ENCODE measurements at regions not wholly inside any gene's neighbourhood (a gene's known extent, or its start where the extent isn't known, plus 50 kb on each side); places are given as distances from the start of the nearest gene placed in this dataset.
"Not testable (repeated sequence)": the region's sequence is repeated elsewhere in the genome, so short reads cannot be mapped to it uniquely, and the experiment has no call there.

- no peak for TF ChIP-seq MAX (IDR thresholded peaks at IDR 0.05; ENCODE audit: low read depth, low read length)
- TF ChIP-seq CTCF (IDR thresholded peaks at IDR 0.05; ENCODE audit: low read depth, low read length): no peak
- no peak for TF ChIP-seq MYC (IDR thresholded peaks at IDR 0.05; ENCODE audit: low read depth, low read length)
- no peak for TF ChIP-seq POLR2A (IDR thresholded peaks at IDR 0.05; ENCODE audit: extremely low read depth, insufficient read length)
- no peak for DNase-seq (ENCODE audit: low read depth)
- H3K4me3 ChIP-seq (ENCODE audit: low read depth, low read length): no peak overlapping the region
Observed at GRCh38 chr5:144596517-144596916, 425.8 kb downstream of the KCTD16 start.

- TF ChIP-seq CTCF (IDR thresholded peaks at IDR 0.05; ENCODE audit: low read depth, low read length) (no peak), MAX (IDR thresholded peaks at IDR 0.05; ENCODE audit: low read depth, low read length) (no peak), MYC (IDR thresholded peaks at IDR 0.05; ENCODE audit: low read depth, low read length) (no peak), POLR2A (IDR thresholded peaks at IDR 0.05; ENCODE audit: extremely low read depth, insufficient read length) (no peak)
- no peak overlapping the region for H3K4me3 ChIP-seq (ENCODE audit: low read depth, low read length)
- no peak for DNase-seq (ENCODE audit: low read depth)
Observed at GRCh38 chr5:144594919-144595318, 424.2 kb downstream of the KCTD16 start.

- not testable (repeated sequence) for DNase-seq (ENCODE audit: low read depth); H3K4me3 ChIP-seq (ENCODE audit: low read depth, low read length)
Observed at GRCh38 chr5:144594234-144594633, 423.6 kb downstream of the KCTD16 start.

- no peak for DNase-seq (ENCODE audit: low read depth)
- no peak for TF ChIP-seq POLR2A (IDR thresholded peaks at IDR 0.05; ENCODE audit: extremely low read depth, insufficient read length)
- TF ChIP-seq MYC (IDR thresholded peaks at IDR 0.05; ENCODE audit: low read depth, low read length): no peak
- no peak for TF ChIP-seq MAX (IDR thresholded peaks at IDR 0.05; ENCODE audit: low read depth, low read length)
- no peak for TF ChIP-seq CTCF (IDR thresholded peaks at IDR 0.05; ENCODE audit: low read depth, low read length)
- no peak overlapping the region for H3K4me3 ChIP-seq (ENCODE audit: low read depth, low read length)
Observed at GRCh38 chr5:144585681-144586080, 415.0 kb downstream of the KCTD16 start.

- TF ChIP-seq POLR2A (IDR thresholded peaks at IDR 0.05; ENCODE audit: extremely low read depth, insufficient read length) (no peak), MAX (IDR thresholded peaks at IDR 0.05; ENCODE audit: low read depth, low read length) (no peak), MYC (IDR thresholded peaks at IDR 0.05; ENCODE audit: low read depth, low read length) (no peak), CTCF (IDR thresholded peaks at IDR 0.05; ENCODE audit: low read depth, low read length) (no peak)
- DNase-seq (ENCODE audit: low read depth): no peak
- H3K4me3 ChIP-seq (ENCODE audit: low read depth, low read length): no peak overlapping the region
Observed at GRCh38 chr5:144583541-144584449, 413.1 kb downstream of the KCTD16 start.

- TF ChIP-seq POLR2A (IDR thresholded peaks at IDR 0.05; ENCODE audit: extremely low read depth, insufficient read length): no peak
- no peak overlapping the region for H3K4me3 ChIP-seq (ENCODE audit: low read depth, low read length)
- no peak for DNase-seq (ENCODE audit: low read depth)
Observed at GRCh38 chr5:144582066-144582465, 411.4 kb downstream of the KCTD16 start.

- TF ChIP-seq MYC (IDR thresholded peaks at IDR 0.05; ENCODE audit: low read depth, low read length) (no peak), MAX (IDR thresholded peaks at IDR 0.05; ENCODE audit: low read depth, low read length) (no peak), CTCF (IDR thresholded peaks at IDR 0.05; ENCODE audit: low read depth, low read length) (no peak), POLR2A (IDR thresholded peaks at IDR 0.05; ENCODE audit: extremely low read depth, insufficient read length) (no peak)
- no peak overlapping the region for H3K4me3 ChIP-seq (ENCODE audit: low read depth, low read length)
Observed at GRCh38 chr5:144581044-144581443, 410.4 kb downstream of the KCTD16 start.

More at GRCh38 chr5:144581044-144581443, 410.4 kb downstream of the KCTD16 start:
- DNase-seq (ENCODE audit: low read depth): no peak

All from NB4 (cell line).